ENCODE measurements at regions not wholly inside any gene's neighbourhood (a gene's known extent, or its start where the extent isn't known, plus 50 kb on each side); places are given as distances from the start of the nearest gene placed in this dataset.

GRCh38 chr12:42786400-42787148 is 197.0 kb upstream of the PRICKLE1 start:
- no peak for DNase-seq

- no peak for DNase-seq
Observed at GRCh38 chr12:42785944-42786343, 196.4 kb upstream of the PRICKLE1 start.

- no peak for DNase-seq
Observed at GRCh38 chr12:42780671-42781070, 191.1 kb upstream of the PRICKLE1 start.

GRCh38 chr12:42779186-42779859 is 189.8 kb upstream of the PRICKLE1 start:
- DNase-seq: no peak

GRCh38 chr12:42776396-42776795 is 186.8 kb upstream of the PRICKLE1 start:
- DNase-seq: no peak

- DNase-seq: no peak
Observed at GRCh38 chr12:42774238-42774637, 184.7 kb upstream of the PRICKLE1 start.

GRCh38 chr12:42770261-42770660 is 180.7 kb upstream of the PRICKLE1 start:
- no peak for DNase-seq

- DNase-seq: no peak
Observed at GRCh38 chr12:42769455-42769854, 179.9 kb upstream of the PRICKLE1 start.

GRCh38 chr12:42767998-42768397 is 178.5 kb upstream of the PRICKLE1 start:
- DNase-seq: no peak

- no peak for DNase-seq
Observed at GRCh38 chr12:42767326-42767954, 177.9 kb upstream of the PRICKLE1 start.

GRCh38 chr12:42766754-42767153 is 177.2 kb upstream of the PRICKLE1 start:
- DNase-seq: no peak

- no peak for DNase-seq
Observed at GRCh38 chr12:42766026-42766425, 176.5 kb upstream of the PRICKLE1 start.

- no peak for DNase-seq
Observed at GRCh38 chr12:42763682-42764081, 174.1 kb upstream of the PRICKLE1 start.

GRCh38 chr12:42762395-42762925 is 172.9 kb upstream of the PRICKLE1 start:
- no peak for DNase-seq

- no peak for DNase-seq
Observed at GRCh38 chr12:42761601-42762350, 172.2 kb upstream of the PRICKLE1 start.

- no peak for DNase-seq
Observed at GRCh38 chr12:42761086-42761485, 171.5 kb upstream of the PRICKLE1 start.

- no peak for DNase-seq
Observed at GRCh38 chr12:42760550-42760949, 171.0 kb upstream of the PRICKLE1 start.

- peak; percentile 14 for DNase-seq
Observed at GRCh38 chr12:42759622-42760273, 170.2 kb upstream of the PRICKLE1 start.

- DNase-seq: no peak
Observed at GRCh38 chr12:42758806-42759205, 169.3 kb upstream of the PRICKLE1 start.

- no peak for DNase-seq
Observed at GRCh38 chr12:42757624-42758119, 168.1 kb upstream of the PRICKLE1 start.

GRCh38 chr12:42756841-42757623 is 167.5 kb upstream of the PRICKLE1 start:
- no peak for DNase-seq

Data from midbrain (tissue), 1 donor.